ENCODE measurements at regions not wholly inside any gene's neighbourhood (a gene's known extent, or its start where the extent isn't known, plus 50 kb on each side); places are given as distances from the start of the nearest gene placed in this dataset.

- peaks cover 14% of the 10 kb centered on the region for H3K36me3 Mint-ChIP-seq
- Histone ChIP-seq H3K9me3 (ENCODE audit: control insufficient read depth, insufficient read depth, low read length) (no peaks in the 10 kb centered on the region), H3K36me3 (ENCODE audit: control insufficient read depth, insufficient read depth, low read length) (no peaks in the 10 kb centered on the region), H3K27me3 (ENCODE audit: control insufficient read depth, insufficient read depth, low read length) (no peaks in the 10 kb centered on the region), H3K27ac (ENCODE audit: low read length) (no peak overlapping the region), H3K4me3 (ENCODE audit: low read length) (no peak overlapping the region), H3K4me1 (ENCODE audit: control insufficient read depth, insufficient read depth, low read length) (no peaks in the 10 kb centered on the region)
- DNase-seq = no peak
- WGBS (ENCODE audit: insufficient coverage) = 94% methylated on average over 2 of the region's 4 CpGs
- no peaks in the 10 kb centered on the region for H3K4me1 Mint-ChIP-seq
- no peak overlapping the region for H3K27ac Mint-ChIP-seq
- H3K27me3 Mint-ChIP-seq (ENCODE audit: low read depth in 2 of 2) = no peaks in the 10 kb centered on the region
- no peak for TF ChIP-seq CTCF (IDR thresholded peaks at IDR 0.05)
- H3K9me3 Mint-ChIP-seq = peaks cover 24 to 31% of the 10 kb centered on the region in 2 donors
- ATAC-seq = no peak
- intact Hi-C loops (cut with micrococcal nuclease) = no loop called here
- H3K4me3 Mint-ChIP-seq = no peak overlapping the region
These were observed 639.4 kb upstream of the FAT3 start for GRCh38 chr11:91585035-91585801.

- H3K4me3 Mint-ChIP-seq = no peak overlapping the region
- no peaks in the 10 kb centered on the region for H3K4me1 Mint-ChIP-seq
- H3K9me3 Mint-ChIP-seq = peaks cover 13 to 25% of the 10 kb centered on the region in 2 donors
- no peak for TF ChIP-seq CTCF (IDR thresholded peaks at IDR 0.05)
- no peaks in the 10 kb centered on the region for H3K36me3 ChIP-seq (ENCODE audit: control insufficient read depth, insufficient read depth, low read length)
- H3K27me3 Mint-ChIP-seq (ENCODE audit: low read depth in 2 of 2) = no peaks in the 10 kb centered on the region
- no peak for DNase-seq
- H3K27me3 ChIP-seq (ENCODE audit: control insufficient read depth, insufficient read depth, low read length) = no peaks in the 10 kb centered on the region
- no peak overlapping the region for H3K27ac Mint-ChIP-seq
- intact Hi-C loops (cut with micrococcal nuclease) = no loop called here
- no peak overlapping the region for H3K4me3 ChIP-seq (ENCODE audit: low read length)
- WGBS (ENCODE audit: insufficient coverage) = 81% methylated on average over 1 of the region's 1 CpG
- no peaks in the 10 kb centered on the region for H3K4me1 ChIP-seq (ENCODE audit: control insufficient read depth, insufficient read depth, low read length)
- no peak overlapping the region for H3K27ac ChIP-seq (ENCODE audit: low read length)
- H3K36me3 Mint-ChIP-seq = peaks cover 10% of the 10 kb centered on the region
- H3K9me3 ChIP-seq (ENCODE audit: control insufficient read depth, insufficient read depth, low read length) = peaks cover 3% of the 10 kb centered on the region
- ATAC-seq = no peak
These were observed 661.4 kb upstream of the FAT3 start for GRCh38 chr11:91563176-91563575.

- intact Hi-C loops (cut with micrococcal nuclease) = no loop called here
- Histone ChIP-seq H3K4me3 (ENCODE audit: low read length) (no peak overlapping the region), H3K27me3 (ENCODE audit: control insufficient read depth, insufficient read depth, low read length) (no peaks in the 10 kb centered on the region), H3K36me3 (ENCODE audit: control insufficient read depth, insufficient read depth, low read length) (no peaks in the 10 kb centered on the region), H3K27ac (ENCODE audit: low read length) (no peak overlapping the region), H3K4me1 (ENCODE audit: control insufficient read depth, insufficient read depth, low read length) (no peaks in the 10 kb centered on the region), H3K9me3 (ENCODE audit: control insufficient read depth, insufficient read depth, low read length) (peaks cover 3% of the 10 kb centered on the region)
- TF ChIP-seq CTCF (IDR thresholded peaks at IDR 0.05) = no peak
- H3K36me3 Mint-ChIP-seq = peaks cover 10% of the 10 kb centered on the region
- no peaks in the 10 kb centered on the region for H3K4me1 Mint-ChIP-seq
- no peak overlapping the region for H3K27ac Mint-ChIP-seq
- peaks cover 19 to 23% of the 10 kb centered on the region in 2 donors for H3K9me3 Mint-ChIP-seq
- no CpG with 5 or more reads among the region's 2 CpGs for WGBS (ENCODE audit: insufficient coverage)
- H3K4me3 Mint-ChIP-seq = no peak overlapping the region
- DNase-seq (no peak), ATAC-seq (no peak)
- no peaks in the 10 kb centered on the region for H3K27me3 Mint-ChIP-seq (ENCODE audit: low read depth in 2 of 2)
These were observed 664.2 kb upstream of the FAT3 start for GRCh38 chr11:91560434-91560833.

GRCh38 chr11:91538065-91538464 is 686.6 kb upstream of the FAT3 start:
- Mint-ChIP-seq H3K4me1 (no peaks in the 10 kb centered on the region), H3K36me3 (peaks cover 22% of the 10 kb centered on the region), H3K27ac (no peak overlapping the region), H3K27me3 (ENCODE audit: low read depth in 2 of 2) (no peaks in the 10 kb centered on the region), H3K4me3 (no peak overlapping the region), H3K9me3 (peaks cover 15 to 38% of the 10 kb centered on the region in 2 donors)
- ATAC-seq = no peak
- Histone ChIP-seq H3K4me3 (ENCODE audit: low read length) (no peak overlapping the region), H3K9me3 (ENCODE audit: control insufficient read depth, insufficient read depth, low read length) (peaks cover 15% of the 10 kb centered on the region), H3K4me1 (ENCODE audit: control insufficient read depth, insufficient read depth, low read length) (no peaks in the 10 kb centered on the region), H3K27ac (ENCODE audit: low read length) (no peak overlapping the region), H3K36me3 (ENCODE audit: control insufficient read depth, insufficient read depth, low read length) (no peaks in the 10 kb centered on the region), H3K27me3 (ENCODE audit: control insufficient read depth, insufficient read depth, low read length) (no peaks in the 10 kb centered on the region)
- DNase-seq = no peak
- intact Hi-C loops (cut with micrococcal nuclease) = no loop called here
- no peak for TF ChIP-seq CTCF (IDR thresholded peaks at IDR 0.05)

Measured in natural killer cell (primary cell).